CD4-positive, alpha-beta T cell (primary cell): ENCODE measurements at regions not wholly inside any gene's neighbourhood (a gene's known extent, or its start where the extent isn't known, plus 50 kb on each side); places are given as distances from the start of the nearest gene placed in this dataset.
"Not testable (repeated sequence)": the region's sequence is repeated elsewhere in the genome, so short reads cannot be mapped to it uniquely, and the experiment has no call there.

Experiments
- ATAC-seq: fragments of 200-7000 bp; cut with Tn5 transposase; one replicate; pipeline ENCODE4 v1.10.0; 2022; ENCODE audit warnings: mild to moderate bottlenecking; ENCODE audit not compliant: poor library complexity
- CTCF ChIA-PET: fragments of 350-600 bp; sonication (Branson Sonifier 250); formaldehyde crosslinking; loops from one replicate; lab custom pipeline; 2021; ENCODE audit warnings: antibody characterized with exemption, inconsistent platforms; lab: Charles Lee
- POLR2A ChIA-PET: fragments of 350-600 bp; sonication (Branson Sonifier 250); formaldehyde crosslinking; loops from one replicate; lab custom pipeline; 2021; ENCODE audit warnings: antibody characterized with exemption, inconsistent platforms; lab: Charles Lee
- DNase-seq, 14 experiments: peaks; one replicate each; pipeline ENCODE4 v3.0.0-alpha.2; 2013 to 2020; ENCODE audit warnings: mixed read lengths in 2 of 14
- H3K27ac ChIP-seq, 2 donors: one replicate each; pipeline versions ENCODE4 v1.5.1 to v1.7.0; 2013; ENCODE audit warnings: low read length in 2 of 2, low read depth in 1 of 2, mild to moderate bottlenecking in 1 of 2
- H3K27me3 ChIP-seq, 2 experiments: 1 replicate in 1 of 2; 2 replicates in 1 of 2; pipeline versions ENCODE4 v1.6.1 to v1.7.0; 2013; ENCODE audit warnings: low read length in 2 of 2, control low read depth in 1 of 2, mild to moderate bottlenecking in 1 of 2, moderate library complexity in 1 of 2; ENCODE audit not compliant: insufficient read depth in 2 of 2, control insufficient read depth in 1 of 2
- H3K36me3 ChIP-seq: one replicate; pipeline ENCODE4 v1.6.1; 2013; ENCODE audit warnings: low read length, control low read depth; ENCODE audit not compliant: insufficient read depth
- H3K4me1 ChIP-seq: one replicate; pipeline ENCODE4 v1.6.1; 2013; ENCODE audit warnings: low read length, control low read depth; ENCODE audit not compliant: insufficient read depth
- H3K4me3 ChIP-seq: one replicate; pipeline ENCODE4 v1.5.1; 2013; ENCODE audit warnings: mild to moderate bottlenecking, low read length, moderate library complexity
- H3K9me3 ChIP-seq, 2 experiments: 1 replicate in 1 of 2; 2 replicates in 1 of 2; pipeline versions ENCODE4 v1.6.1 to v1.7.0; 2013; ENCODE audit warnings: low read length in 2 of 2, mild to moderate bottlenecking in 2 of 2, control low read depth in 1 of 2, moderate library complexity in 1 of 2; ENCODE audit not compliant: control insufficient read depth in 1 of 2, insufficient read depth in 1 of 2
- H3K27ac Mint-ChIP-seq: one replicate; pipeline ENCODE4 v1.8.0; 2020; ENCODE audit warnings: mixed read lengths
- H3K27me3 Mint-ChIP-seq: one replicate; pipeline ENCODE4 v1.8.0; 2021; ENCODE audit warnings: mixed read lengths
- H3K36me3 Mint-ChIP-seq: one replicate; pipeline ENCODE4 v1.8.0; 2021; ENCODE audit warnings: low read depth, mixed read lengths
- H3K4me1 Mint-ChIP-seq: one replicate; pipeline ENCODE4 v1.8.0; 2021; ENCODE audit warnings: low read depth, mixed read lengths
- H3K4me3 Mint-ChIP-seq: one replicate; pipeline ENCODE4 v1.8.0; 2020; ENCODE audit warnings: mild to moderate bottlenecking, mixed read lengths
- H3K9me3 Mint-ChIP-seq: one replicate; pipeline ENCODE4 v1.8.0; 2020; ENCODE audit warnings: mixed read lengths
- CTCF ChIP-seq: fragments of 200-600 bp; IDR thresholded peaks from one replicate; pipeline ENCODE4 v1.8.0; 2022; ENCODE audit warnings: antibody characterized with exemption, mild to moderate bottlenecking
- intact Hi-C, 2 experiments: fragments of 100-400 bp; cut with DNase I in 1 of 2; cut with micrococcal nuclease in 1 of 2; formaldehyde crosslinking; loops; one replicate each; pipeline versions ENCODE4 v1.15.1 to v1.9.0; 2023 to 2025; cut with DNase I, micrococcal nuclease

- peaks cover 2% of the 10 kb centered on the region for H3K27me3 Mint-ChIP-seq
- no peak overlapping the region for H3K4me3 ChIP-seq
- intact Hi-C loops = no loop called here
- H3K36me3 Mint-ChIP-seq = no peaks in the 10 kb centered on the region
- no peaks in the 10 kb centered on the region for H3K27me3 ChIP-seq
- ChIA-PET CTCF (no interaction called here), POLR2A (no interaction called here)
- ATAC-seq (no peak), DNase-seq (no peak)
- no peaks in the 10 kb centered on the region for H3K4me1 ChIP-seq
- no peaks in the 10 kb centered on the region for H3K4me1 Mint-ChIP-seq
- no peak overlapping the region for H3K4me3 Mint-ChIP-seq
- peaks cover 3 to 18% of the 10 kb centered on the region in 2 experiments for H3K9me3 ChIP-seq
- H3K27ac ChIP-seq = no peak overlapping the region
- peaks cover 7% of the 10 kb centered on the region for H3K9me3 Mint-ChIP-seq
- H3K36me3 ChIP-seq = no peaks in the 10 kb centered on the region
- H3K27ac Mint-ChIP-seq = no peak overlapping the region
- no peak for TF ChIP-seq CTCF
Measured at GRCh38 chr1:43101061-43101460, 71.0 kb downstream of the EBNA1BP2 start.

GRCh38 chr1:43098200-43098599 lies 73.9 kb downstream of the EBNA1BP2 start:
- Mint-ChIP-seq H3K9me3 (no peaks in the 10 kb centered on the region), H3K4me1 (no peaks in the 10 kb centered on the region), H3K27me3 (peaks cover 3% of the 10 kb centered on the region), H3K4me3 (no peak overlapping the region), H3K27ac (no peak overlapping the region), H3K36me3 (no peaks in the 10 kb centered on the region)
- Histone ChIP-seq H3K4me1 (no peaks in the 10 kb centered on the region), H3K27me3 (no peaks in the 10 kb centered on the region), H3K36me3 (no peaks in the 10 kb centered on the region), H3K4me3 (no peak overlapping the region), H3K27ac (no peak overlapping the region), H3K9me3 (peaks cover 0 to 18% of the 10 kb centered on the region in 2 experiments)
- intact Hi-C loops = no loop called here
- ATAC-seq = no peak
- no peak for TF ChIP-seq CTCF
- DNase-seq = no peak
- CTCF ChIA-PET = no interaction called here
- POLR2A ChIA-PET = no interaction called here

- DNase-seq, H3K4me3 Mint-ChIP-seq, H3K27me3 Mint-ChIP-seq, H3K36me3 ChIP-seq, intact Hi-C loops, CTCF ChIA-PET, ATAC-seq, H3K27ac ChIP-seq, H3K4me1 Mint-ChIP-seq, H3K4me1 ChIP-seq, H3K36me3 Mint-ChIP-seq, H3K4me3 ChIP-seq, H3K9me3 ChIP-seq, H3K27me3 ChIP-seq, H3K27ac Mint-ChIP-seq, POLR2A ChIA-PET, H3K9me3 Mint-ChIP-seq: not testable (repeated sequence)
Measured at GRCh38 chr1:43096528-43096927, 75.6 kb downstream of the EBNA1BP2 start.

- H3K9me3 ChIP-seq, intact Hi-C loops, ATAC-seq, H3K27me3 ChIP-seq, H3K4me1 ChIP-seq, H3K36me3 Mint-ChIP-seq, H3K4me3 Mint-ChIP-seq, H3K4me1 Mint-ChIP-seq, POLR2A ChIA-PET, H3K36me3 ChIP-seq, H3K4me3 ChIP-seq, H3K9me3 Mint-ChIP-seq, H3K27ac Mint-ChIP-seq, H3K27ac ChIP-seq, CTCF ChIA-PET, DNase-seq: not testable (repeated sequence)
- H3K27me3 Mint-ChIP-seq = peaks cover 20% of the 10 kb centered on the region
Measured at GRCh38 chr1:43090812-43091211, 81.3 kb downstream of the EBNA1BP2 start.

GRCh38 chr1:43090157-43090556 lies 81.9 kb downstream of the EBNA1BP2 start:
- DNase-seq, H3K27me3 ChIP-seq, H3K27ac ChIP-seq, H3K9me3 Mint-ChIP-seq, intact Hi-C loops, H3K36me3 Mint-ChIP-seq, H3K27ac Mint-ChIP-seq, POLR2A ChIA-PET, H3K36me3 ChIP-seq, ATAC-seq, H3K4me3 ChIP-seq, H3K4me3 Mint-ChIP-seq, H3K4me1 ChIP-seq, H3K9me3 ChIP-seq, CTCF ChIA-PET, H3K4me1 Mint-ChIP-seq: not testable (repeated sequence)
- H3K27me3 Mint-ChIP-seq = peaks cover 24% of the 10 kb centered on the region
